ENCODE measurements at regions not wholly inside any gene's neighbourhood (a gene's known extent, or its start where the extent isn't known, plus 50 kb on each side); places are given as distances from the start of the nearest gene placed in this dataset.
"Not testable (repeated sequence)": the region's sequence is repeated elsewhere in the genome, so short reads cannot be mapped to it uniquely, and the experiment has no call there.

DNA sequence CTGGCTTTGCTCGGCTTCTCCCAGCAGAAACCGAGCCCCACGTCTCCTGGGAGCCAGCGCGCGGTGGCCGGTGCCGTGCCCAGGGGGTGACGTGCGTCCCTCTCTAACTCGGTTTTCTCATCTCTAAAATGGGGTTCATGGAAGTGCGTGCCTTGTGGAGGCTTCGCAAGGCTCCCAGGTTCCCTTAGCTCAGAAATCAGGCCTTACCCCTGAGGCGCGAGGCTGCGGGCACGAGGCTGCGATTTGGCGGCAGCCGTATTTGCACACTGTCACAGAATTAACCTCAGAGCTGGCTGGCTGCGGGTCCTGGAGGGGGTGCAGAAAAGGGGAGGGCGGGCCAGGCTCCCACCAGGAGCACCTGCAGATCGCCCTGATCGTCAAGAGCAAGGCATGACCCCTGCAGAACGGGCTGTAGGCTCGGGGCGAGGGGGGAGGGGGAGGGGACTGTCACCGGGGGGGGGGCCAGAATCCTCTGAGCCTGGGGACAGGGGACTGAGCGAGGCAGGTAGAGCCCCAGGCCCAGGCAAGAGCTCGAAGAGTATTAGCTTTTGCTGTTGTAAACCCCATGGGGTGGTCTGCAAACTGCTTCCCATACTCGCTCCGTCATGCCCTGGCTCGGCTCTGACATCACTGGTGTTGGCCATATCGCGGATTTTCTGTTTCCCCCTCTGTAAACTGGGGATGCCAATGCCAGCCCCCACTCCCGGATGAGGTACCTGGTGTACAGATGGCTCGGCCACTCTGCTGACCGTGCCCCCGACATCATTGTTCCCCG, 62.2 kb downstream of the CCNE1 start:
- peak overlapping the region; percentile 60 for H3K4me3 Mint-ChIP-seq
- DNase-seq (no peak), ATAC-seq (ENCODE audit: low read depth) (no peak)
- H3K36me3 Mint-ChIP-seq = no peaks in the 10 kb centered on the region
- POLR2A ChIA-PET = interaction anchor here (0.6 kb wide), 1 partner anchor 116 kb away, joined by 3 read pairs; no protein-coding TSS in a partner anchor
- no peak overlapping the region for H3K27ac Mint-ChIP-seq
- peaks cover 10% of the 10 kb centered on the region for H3K4me1 Mint-ChIP-seq
- H3K9me3 Mint-ChIP-seq = no peaks in the 10 kb centered on the region
- peaks cover 25% of the 10 kb centered on the region for H3K27me3 Mint-ChIP-seq

DNA sequence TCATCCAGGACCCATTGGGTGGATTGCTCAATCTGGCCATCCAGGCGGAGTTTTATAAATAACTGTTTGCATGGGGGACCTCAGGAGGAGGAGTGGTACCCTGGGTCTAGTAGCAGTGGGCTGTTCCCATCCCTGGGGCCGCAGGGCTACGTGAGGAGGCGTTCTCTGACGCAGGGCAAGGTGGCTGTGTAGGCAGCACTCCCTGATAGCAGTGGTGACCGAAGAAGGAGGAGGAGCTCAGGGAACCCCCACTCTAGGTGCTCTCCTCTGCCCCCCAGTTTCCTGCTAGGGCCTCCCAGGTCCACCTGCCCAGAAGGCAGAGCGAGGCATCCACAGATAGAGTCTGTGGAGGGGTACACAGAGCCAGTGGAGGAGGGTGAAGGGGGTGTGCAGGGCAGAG, 64.1 kb downstream of the CCNE1 start:
- DNase-seq = no peak
- POLR2A ChIA-PET = no interaction called here
- Mint-ChIP-seq H3K27me3 (peaks cover 24% of the 10 kb centered on the region), H3K36me3 (no peaks in the 10 kb centered on the region), H3K27ac (no peak overlapping the region), H3K4me1 (peaks cover 10% of the 10 kb centered on the region), H3K4me3 (no peak overlapping the region), H3K9me3 (no peaks in the 10 kb centered on the region)
- no peak for ATAC-seq (ENCODE audit: low read depth)

DNA sequence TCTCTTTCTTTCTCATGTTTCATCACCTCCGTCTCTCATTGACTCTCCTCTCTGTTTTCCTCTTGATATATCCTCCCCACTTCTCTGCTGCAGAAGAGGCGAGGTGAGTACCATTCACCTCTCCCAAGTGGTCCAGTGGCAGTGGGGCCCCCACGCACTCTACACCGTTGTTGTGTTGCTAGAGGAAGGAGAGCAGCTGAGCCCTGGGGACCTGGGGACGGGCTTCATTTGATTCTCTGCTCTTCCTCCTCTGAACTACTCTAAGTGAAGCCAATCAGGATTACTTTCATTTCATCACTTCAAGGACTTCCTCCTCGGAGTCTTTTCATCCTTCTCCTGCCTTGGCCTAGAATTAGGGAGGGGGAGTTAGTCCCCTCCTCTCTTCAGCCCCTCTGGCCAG, 64.6 kb downstream of the CCNE1 start:
- POLR2A ChIA-PET = no interaction called here
- Mint-ChIP-seq H3K27ac (peak overlapping the region; percentile 56), H3K9me3 (no peaks in the 10 kb centered on the region), H3K4me1 (peaks cover 10% of the 10 kb centered on the region), H3K27me3 (peaks cover 20% of the 10 kb centered on the region), H3K4me3 (peak overlapping the region; percentile 55), H3K36me3 (no peaks in the 10 kb centered on the region)
- ATAC-seq (ENCODE audit: low read depth) = no peak
- no peak for DNase-seq

DNA sequence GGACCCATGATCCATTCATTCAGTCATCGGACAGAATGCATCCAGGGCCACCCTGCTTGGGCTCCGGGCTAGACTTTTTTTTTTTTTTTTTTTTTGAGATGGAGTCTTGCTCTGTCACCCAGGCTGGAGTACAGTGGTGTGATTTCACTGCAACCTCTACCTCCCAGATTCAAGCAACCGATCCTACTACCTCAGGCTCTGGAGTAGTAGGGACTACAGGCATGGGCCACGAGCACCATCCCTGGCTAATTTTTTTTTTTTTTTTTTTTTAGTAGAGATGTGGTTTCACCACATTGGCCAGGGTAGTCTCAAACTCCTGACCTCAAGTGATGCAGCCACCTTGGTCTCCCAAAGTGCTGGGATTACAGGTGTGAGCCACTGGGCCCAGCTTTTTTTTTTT, 65.1 kb downstream of the CCNE1 start:
- H3K36me3 Mint-ChIP-seq; POLR2A ChIA-PET; H3K9me3 Mint-ChIP-seq; H3K4me1 Mint-ChIP-seq; DNase-seq; H3K27ac Mint-ChIP-seq; ATAC-seq (ENCODE audit: low read depth): not testable (repeated sequence)
- peaks cover 18% of the 10 kb centered on the region for H3K27me3 Mint-ChIP-seq
- H3K4me3 Mint-ChIP-seq = peak overlapping the region; percentile 26

DNA sequence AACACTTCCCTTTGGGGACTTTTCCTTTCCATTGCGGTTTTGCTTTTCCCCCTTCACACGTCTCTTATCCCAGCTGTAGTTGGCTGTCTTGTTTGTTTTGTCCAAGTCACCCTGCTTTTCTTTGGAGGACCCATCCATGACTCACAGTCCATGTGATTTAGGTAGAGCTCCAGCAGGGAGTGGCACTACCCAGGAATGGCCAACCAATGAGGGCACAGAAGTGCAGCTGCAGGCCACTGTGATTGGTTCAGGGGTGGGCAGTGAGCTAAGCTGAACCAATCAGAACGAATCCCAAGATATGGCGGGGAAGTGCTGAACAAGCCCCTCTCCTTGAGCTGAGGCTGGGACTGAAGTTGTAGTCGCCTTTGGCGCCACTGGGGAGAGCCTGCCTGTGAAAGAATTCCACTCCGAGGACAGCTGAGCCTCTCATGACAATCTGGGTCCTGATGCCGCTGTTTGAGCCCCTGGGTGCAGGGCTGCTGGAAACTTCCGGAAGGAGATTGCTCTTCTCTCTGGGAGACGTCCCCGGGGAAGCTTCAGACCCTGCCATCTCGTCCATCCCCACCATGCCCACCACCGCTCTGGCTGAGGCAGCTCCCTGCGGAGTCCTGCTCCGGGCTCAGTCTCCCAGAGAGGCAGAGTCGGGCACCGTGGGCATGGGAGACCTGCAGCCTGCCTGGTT, 62.9 kb upstream of the URI1 start:
- H3K27me3 Mint-ChIP-seq = peaks cover 17% of the 10 kb centered on the region
- no peak for DNase-seq
- H3K4me1 Mint-ChIP-seq = peaks cover 5% of the 10 kb centered on the region
- no peaks in the 10 kb centered on the region for H3K9me3 Mint-ChIP-seq
- POLR2A ChIA-PET = no interaction called here
- ATAC-seq (ENCODE audit: low read depth) = no peak
- no peaks in the 10 kb centered on the region for H3K36me3 Mint-ChIP-seq
- H3K4me3 Mint-ChIP-seq = no peak overlapping the region
- no peak overlapping the region for H3K27ac Mint-ChIP-seq

DNA sequence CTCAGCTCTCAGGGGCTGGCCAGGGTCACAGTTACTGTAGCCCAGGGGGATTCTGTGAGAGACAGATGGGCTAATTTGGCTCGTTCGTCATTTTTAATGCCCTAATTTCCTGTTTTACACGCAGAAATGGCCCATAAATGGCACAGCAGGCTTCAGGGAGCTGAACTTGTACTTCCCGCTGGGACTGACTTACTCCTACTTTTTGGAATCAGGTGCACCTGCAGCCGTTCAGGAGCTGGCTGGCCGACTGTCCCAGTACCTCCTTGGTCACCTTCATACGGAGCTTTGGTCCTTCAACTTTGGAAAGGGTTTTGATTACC, 62.4 kb upstream of the URI1 start:
- H3K27me3 Mint-ChIP-seq = peaks cover 17% of the 10 kb centered on the region

DNA sequence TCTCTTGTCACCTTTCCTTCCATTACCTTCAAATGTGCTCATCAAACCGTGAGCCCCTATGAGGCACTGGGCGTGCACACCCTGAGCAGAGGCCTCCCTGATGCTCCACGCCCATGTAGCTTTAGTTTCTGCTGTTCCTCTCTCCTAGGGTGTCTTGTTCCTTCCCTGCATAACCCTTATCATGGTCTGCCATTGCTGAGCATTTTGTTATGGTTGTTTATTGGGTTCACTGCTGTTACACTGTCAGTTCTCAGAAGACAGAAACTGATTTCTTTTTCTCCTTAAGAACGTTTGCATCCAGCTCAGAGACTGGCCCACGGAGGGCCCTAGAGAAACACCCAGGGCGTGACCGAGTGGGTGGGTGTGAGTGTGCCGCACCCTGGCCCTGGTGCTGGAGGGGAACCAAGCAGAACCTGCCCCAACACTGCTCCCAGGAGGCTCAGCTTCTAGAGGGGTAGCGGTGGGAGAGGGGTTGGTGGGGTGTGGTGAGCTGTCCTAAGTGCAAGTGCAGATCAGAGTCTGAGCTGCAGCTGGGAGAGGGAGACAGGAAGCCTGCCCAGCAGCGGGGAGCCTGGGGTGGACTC, 61.4 kb upstream of the URI1 start:
- H3K27me3 Mint-ChIP-seq = peaks cover 10% of the 10 kb centered on the region
- ATAC-seq (ENCODE audit: low read depth) (no peak), DNase-seq (no peak)
- peaks cover 8% of the 10 kb centered on the region for H3K4me1 Mint-ChIP-seq
- H3K27ac Mint-ChIP-seq = no peak overlapping the region
- POLR2A ChIA-PET = no interaction called here
- no peaks in the 10 kb centered on the region for H3K36me3 Mint-ChIP-seq
- H3K9me3 Mint-ChIP-seq = no peaks in the 10 kb centered on the region
- no peak overlapping the region for H3K4me3 Mint-ChIP-seq

More for the DNA sequence above, 62.4 kb upstream of the URI1 start:
- POLR2A ChIA-PET = no interaction called here
- Mint-ChIP-seq H3K27ac (no peak overlapping the region), H3K4me3 (no peak overlapping the region), H3K36me3 (no peaks in the 10 kb centered on the region), H3K9me3 (no peaks in the 10 kb centered on the region), H3K4me1 (peaks cover 6% of the 10 kb centered on the region)
- DNase-seq = no peak
- ATAC-seq (ENCODE audit: low read depth) = no peak

DNA sequence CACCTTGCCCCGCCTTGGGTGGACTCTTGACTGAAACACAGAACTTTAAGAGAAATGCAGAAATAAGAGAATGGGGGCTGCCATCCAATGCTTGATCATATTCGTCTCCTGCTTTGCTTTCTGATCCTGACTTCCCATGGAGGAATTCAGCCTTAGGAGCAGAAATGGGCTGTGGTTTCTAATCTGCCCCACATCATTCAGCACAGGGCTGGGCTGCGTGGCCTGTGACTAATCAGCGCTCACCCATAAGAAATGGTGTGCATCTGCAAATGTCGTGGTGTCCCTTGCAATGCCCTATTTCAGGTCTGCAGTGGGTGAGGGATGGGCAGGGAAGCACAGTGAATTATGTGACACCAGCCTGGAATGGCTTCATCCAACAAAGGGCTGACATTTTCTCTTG, 60.7 kb upstream of the URI1 start:
- Mint-ChIP-seq H3K27me3 (peaks cover 9% of the 10 kb centered on the region), H3K27ac (no peak overlapping the region), H3K4me1 (peaks cover 14% of the 10 kb centered on the region), H3K4me3 (no peak overlapping the region), H3K36me3 (no peaks in the 10 kb centered on the region), H3K9me3 (no peaks in the 10 kb centered on the region)
- ATAC-seq (ENCODE audit: low read depth) (no peak), DNase-seq (peak; percentile 6)
- POLR2A ChIA-PET = no interaction called here

DNA sequence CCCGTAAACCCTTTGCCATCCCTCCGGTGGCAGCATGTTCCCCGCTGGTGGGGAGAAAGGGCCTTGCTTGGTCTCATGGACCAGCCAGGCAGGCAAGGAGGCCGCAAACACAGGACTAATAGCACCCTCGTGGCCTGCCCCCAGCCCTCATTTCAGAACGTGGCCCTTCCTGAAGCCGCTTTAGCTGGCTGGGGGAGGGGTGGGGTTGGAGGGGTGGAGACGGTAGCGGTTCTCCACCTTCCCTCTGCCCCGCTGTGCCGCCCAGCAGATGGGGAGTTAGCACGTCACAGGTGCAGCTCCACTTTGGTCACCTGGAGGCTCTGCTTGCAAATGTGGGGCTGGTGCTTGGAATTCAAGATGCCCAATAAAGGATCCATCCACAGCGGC, 59.3 kb upstream of the URI1 start:
- H3K27ac Mint-ChIP-seq = no peak overlapping the region
- no peak for ATAC-seq (ENCODE audit: low read depth)
- POLR2A ChIA-PET = no interaction called here
- no peak overlapping the region for H3K4me3 Mint-ChIP-seq
- peaks cover 24% of the 10 kb centered on the region for H3K4me1 Mint-ChIP-seq
- peak; percentile 13 for DNase-seq
- H3K27me3 Mint-ChIP-seq = peaks cover 9% of the 10 kb centered on the region
- H3K9me3 Mint-ChIP-seq = no peaks in the 10 kb centered on the region
- H3K36me3 Mint-ChIP-seq = no peaks in the 10 kb centered on the region

DNA sequence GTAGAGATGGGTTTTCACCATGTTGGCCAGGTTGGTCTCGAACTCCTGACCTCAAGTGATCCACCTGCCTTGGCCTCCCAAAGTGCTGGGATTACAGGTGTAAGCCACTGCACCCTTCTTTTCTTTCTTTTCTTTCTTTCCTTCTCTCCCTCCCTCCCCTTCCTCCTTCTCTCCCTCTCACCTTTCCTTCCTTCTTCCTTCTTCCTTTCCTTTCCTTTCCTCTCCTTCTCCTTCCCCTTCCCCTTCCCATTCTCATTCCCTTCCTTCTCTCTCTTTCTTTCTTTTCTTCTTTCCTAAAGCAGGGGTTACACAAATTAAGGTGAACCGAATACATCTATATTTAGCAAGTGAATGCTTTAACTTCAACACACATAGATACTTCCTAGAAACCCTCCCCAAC, 58.0 kb upstream of the URI1 start:
- no peaks in the 10 kb centered on the region for H3K36me3 Mint-ChIP-seq
- ATAC-seq (ENCODE audit: low read depth) = no peak
- POLR2A ChIA-PET = no interaction called here

DNA sequence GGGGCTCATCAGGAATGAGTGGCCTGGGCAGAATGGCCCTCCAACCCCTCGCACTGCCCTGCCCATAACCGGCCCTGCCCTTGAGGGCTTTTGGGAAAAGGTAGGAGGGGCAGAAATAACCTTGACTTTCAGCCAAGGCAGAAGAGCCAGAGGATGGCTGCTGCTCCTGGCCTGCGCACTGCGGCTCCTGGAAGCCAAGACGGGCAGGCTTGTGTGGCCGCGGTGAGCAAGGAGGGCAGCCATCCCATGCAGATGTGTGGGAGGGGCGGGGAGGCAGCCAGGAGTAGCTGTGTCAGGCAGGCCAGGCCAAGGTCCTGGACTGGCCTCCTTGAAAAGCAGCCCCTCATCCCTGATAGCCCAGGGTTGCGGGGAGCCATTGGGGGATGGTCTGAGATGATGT, 57.6 kb upstream of the URI1 start:
- Mint-ChIP-seq H3K27ac (no peak overlapping the region), H3K9me3 (no peaks in the 10 kb centered on the region), H3K4me1 (peaks cover 27% of the 10 kb centered on the region), H3K36me3 (no peaks in the 10 kb centered on the region), H3K27me3 (peaks cover 9% of the 10 kb centered on the region), H3K4me3 (no peak overlapping the region)
- DNase-seq = no peak
- POLR2A ChIA-PET = no interaction called here
- ATAC-seq (ENCODE audit: low read depth) = no peak

More for the DNA sequence above, 58.0 kb upstream of the URI1 start:
- H3K4me1 Mint-ChIP-seq = peaks cover 27% of the 10 kb centered on the region
- no peaks in the 10 kb centered on the region for H3K9me3 Mint-ChIP-seq
- peaks cover 9% of the 10 kb centered on the region for H3K27me3 Mint-ChIP-seq
- DNase-seq = no peak
- no peak overlapping the region for H3K4me3 Mint-ChIP-seq
- H3K27ac Mint-ChIP-seq = no peak overlapping the region

DNA sequence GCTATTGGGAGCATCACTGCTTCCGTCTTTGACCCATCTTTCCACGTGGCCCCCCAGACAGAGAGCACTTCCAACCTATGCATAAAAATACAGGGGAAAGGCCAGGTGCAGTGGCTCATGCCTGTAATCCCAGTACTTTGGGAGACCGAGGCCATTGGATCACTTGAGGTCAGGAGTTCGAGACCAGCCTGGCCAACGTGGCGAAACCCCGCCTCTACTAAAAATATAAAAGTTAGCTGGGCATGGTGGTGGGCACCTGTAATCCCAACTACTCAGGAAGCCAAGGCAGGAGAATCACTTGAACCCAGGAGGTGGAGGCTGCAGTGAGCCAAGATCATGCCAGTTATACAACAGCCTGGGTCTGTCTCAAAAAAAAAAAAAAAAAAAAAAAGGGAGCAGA, 55.9 kb upstream of the URI1 start:
- H3K27me3 Mint-ChIP-seq; H3K27ac Mint-ChIP-seq; ATAC-seq (ENCODE audit: low read depth); DNase-seq; H3K36me3 Mint-ChIP-seq; H3K9me3 Mint-ChIP-seq: not testable (repeated sequence)
- POLR2A ChIA-PET = interaction anchor here (0.5 to 0.7 kb wide), 3 partner anchors 10 to 245 kb away, joined by 3 to 5 read pairs (median 4); no protein-coding TSS in a partner anchor
- Mint-ChIP-seq H3K4me1 (peaks cover 27% of the 10 kb centered on the region), H3K4me3 (peak overlapping the region; percentile 46)

DNA sequence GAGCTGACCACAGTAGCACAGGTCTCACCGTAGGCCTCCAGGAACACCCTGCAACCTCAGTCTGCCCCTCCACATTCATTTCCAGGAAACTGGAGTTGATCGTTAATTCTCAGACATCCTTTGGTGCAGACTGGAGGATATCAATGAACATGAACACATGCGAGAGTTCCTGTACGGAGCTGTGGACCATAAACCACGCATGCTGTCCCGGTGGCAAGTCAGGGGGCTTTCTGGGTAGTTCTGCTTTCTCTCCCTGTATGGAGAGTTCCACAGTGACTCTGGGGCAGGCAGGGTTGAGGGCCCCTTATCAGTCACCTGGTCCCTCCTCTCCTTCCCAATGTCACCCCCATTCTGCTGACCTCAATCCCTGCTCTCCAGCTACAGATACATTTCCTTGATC, 55.5 kb upstream of the URI1 start:
- DNase-seq = no peak
- Mint-ChIP-seq H3K4me1 (peaks cover 27% of the 10 kb centered on the region), H3K9me3 (no peaks in the 10 kb centered on the region), H3K36me3 (no peaks in the 10 kb centered on the region), H3K4me3 (peak overlapping the region; percentile 46), H3K27ac (peak overlapping the region; percentile 70), H3K27me3 (peaks cover 5% of the 10 kb centered on the region)
- ATAC-seq (ENCODE audit: low read depth) = peak; percentile 38
- POLR2A ChIA-PET = interaction anchor here (0.6 to 0.7 kb wide), 2 partner anchors 10 to 16 kb away, joined by 4 to 5 read pairs; no protein-coding TSS in a partner anchor

DNA sequence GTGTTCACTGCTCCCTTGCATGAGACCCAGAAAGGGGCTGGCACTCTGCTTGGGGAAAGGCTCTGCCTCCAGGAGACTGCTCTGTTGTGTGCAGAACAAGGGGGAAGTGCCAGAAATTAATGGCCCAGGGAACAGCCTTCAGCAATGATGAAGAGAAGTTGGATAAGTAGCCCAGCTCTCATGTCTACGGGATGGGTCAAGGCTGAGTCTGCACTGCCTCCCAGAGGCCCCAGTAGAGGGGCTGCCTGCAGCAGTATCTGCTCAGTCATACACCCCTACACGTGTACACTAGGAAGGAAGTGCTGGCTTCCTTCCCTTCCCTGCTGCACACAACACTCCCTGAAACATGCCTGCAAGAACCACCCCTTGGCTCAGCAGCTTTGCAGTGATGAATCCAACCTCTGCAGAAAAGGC, 54.6 kb upstream of the URI1 start:
- peak; percentile 86 for ATAC-seq (ENCODE audit: low read depth)

More for the DNA sequence above, 54.6 kb upstream of the URI1 start:
- Mint-ChIP-seq H3K9me3 (no peaks in the 10 kb centered on the region), H3K27ac (peak overlapping the region; percentile 19), H3K4me1 (peaks cover 27% of the 10 kb centered on the region), H3K4me3 (no peak overlapping the region), H3K27me3 (peaks cover 5% of the 10 kb centered on the region), H3K36me3 (no peaks in the 10 kb centered on the region)
- no peak for DNase-seq
- POLR2A ChIA-PET = interaction anchor here (1.2 kb wide), 1 partner anchor 29 kb away, joined by 3 read pairs; no protein-coding TSS in a partner anchor
